ENCODE measurements at regions not wholly inside any gene's neighbourhood (a gene's known extent, or its start where the extent isn't known, plus 50 kb on each side); places are given as distances from the start of the nearest gene placed in this dataset.

- Mint-ChIP-seq H3K36me3 (no peaks in the 10 kb centered on the region), H3K4me1 (no peaks in the 10 kb centered on the region), H3K27me3 (peaks cover 6 to 7% of the 10 kb centered on the region in 2 donors), H3K4me3 (no peak overlapping the region), H3K27ac (no peak overlapping the region), H3K9me3 (peaks cover 0 to 18% (median 11%) of the 10 kb centered on the region in 3 donors)
- CTCF ChIA-PET, result no interaction called here
- POLR2A ChIA-PET, result no interaction called here
- H3K4me1 ChIP-seq (ENCODE audit: control insufficient read depth in 1 of 2, extremely low read depth in 1 of 2, insufficient read depth in 2 of 2, low read length in 2 of 2), result no peaks in the 10 kb centered on the region
- WGBS (ENCODE audit: insufficient coverage), result no CpG with 5 or more reads among the region's 1 CpG
- no peaks in the 10 kb centered on the region for H3K36me3 ChIP-seq (ENCODE audit: control insufficient read depth in 2 of 2, extremely low read depth in 1 of 2, insufficient read depth in 1 of 2, low read length in 1 of 2)
- H3K27me3 ChIP-seq (replicated peaks in 1 of 2; ENCODE audit: control insufficient read depth in 2 of 2, extremely low read depth in 1 of 2, insufficient read depth in 2 of 2, low read length in 1 of 2), result no peaks in the 10 kb centered on the region
- H3K4me3 ChIP-seq (ENCODE audit: control insufficient read depth in 1 of 2, extremely low read depth in 1 of 2, low read length in 1 of 2), result no peak overlapping the region
- ATAC-seq (replicated peaks in 1 of 4) (no peak), DNase-seq (no peak)
- no peak overlapping the region for H3K27ac ChIP-seq (ENCODE audit: low read length)
- H3K9me3 ChIP-seq, result no peaks in the 10 kb centered on the region
Measured at GRCh38 chr4:102129810-102130209, 215.5 kb downstream of the SLC39A8 start.

All from T-cell (primary cell).